H1 (cell line): ENCODE measurements at regions not wholly inside any gene's neighbourhood (a gene's known extent, or its start where the extent isn't known, plus 50 kb on each side); places are given as distances from the start of the nearest gene placed in this dataset.

Experiments used
- CTCF ChIA-PET: fragments of 300-600 bp; sonication (Branson Sonifier 250); formaldehyde crosslinking; loops from one replicate; lab custom pipeline; 2021; ENCODE audit not compliant: partially characterized antibody; lab: Charles Lee
- POLR2A ChIA-PET: fragments of 300-600 bp; sonication (Branson Sonifier 250); formaldehyde crosslinking; loops from one replicate; lab custom pipeline; 2021; ENCODE audit warnings: inconsistent platforms; ENCODE audit not compliant: partially characterized antibody; lab: Charles Lee
- DNase-seq, 2 experiments: peaks; one replicate each; pipeline versions ENCODE4 v3.0.0 to v3.0.0-alpha.2; 2010 to 2022; ENCODE audit warnings: low spot score in 2 of 2, low read depth in 1 of 2, mixed read lengths in 1 of 2
- FAIRE-seq: peaks from 2 replicates; lab custom pipeline; 2011; peaks lifted over from hg19 to GRCh38; lab: Jason Lieb, UNC
- H2AFZ ChIP-seq: 2 replicates; pipeline ENCODE4 v1.8.1; 2012; ENCODE audit warnings: low read length, inconsistent platforms
- H2AK5ac ChIP-seq: 2 replicates; pipeline ENCODE4 v1.6.1; 2013; ENCODE audit warnings: low read depth, low read length
- H2BK120ac ChIP-seq: replicated peaks from 2 replicates; pipeline ENCODE3; 2013; ENCODE audit warnings: low read depth, low read length, inconsistent platforms
- H2BK12ac ChIP-seq: 2 replicates; pipeline ENCODE4 v1.6.1; 2013; ENCODE audit warnings: low read depth, low read length
- H2BK15ac ChIP-seq: 2 replicates; pipeline ENCODE4 v1.6.1; 2013; ENCODE audit warnings: low read length
- H2BK20ac ChIP-seq: 2 replicates; pipeline ENCODE4 v1.6.1; 2013; ENCODE audit warnings: low read length
- H2BK5ac ChIP-seq: 2 replicates; pipeline ENCODE4 v1.6.1; 2013; ENCODE audit warnings: low read depth, low read length
- H3K14ac ChIP-seq: 2 replicates; pipeline ENCODE4 v1.6.1; 2013; ENCODE audit warnings: inconsistent platforms; ENCODE audit not compliant: insufficient read length
- H3K18ac ChIP-seq: 2 replicates; pipeline ENCODE4 v1.6.1; 2013; ENCODE audit warnings: low read length; ENCODE audit errors: extremely low read depth
- H3K23ac ChIP-seq: 2 replicates; pipeline ENCODE4 v1.6.1; 2013; ENCODE audit warnings: inconsistent platforms; ENCODE audit not compliant: insufficient read length
- H3K23me2 ChIP-seq: 2 replicates; pipeline ENCODE4 v1.6.1; 2013; ENCODE audit warnings: low read depth, low read length
- H3K27ac ChIP-seq: 2 replicates; pipeline ENCODE4 v1.6.1; 2011; ENCODE audit warnings: low read depth, low read length, inconsistent platforms
- H3K27me3 ChIP-seq, 4 experiments: replicated peaks in 1 of 4; 1 replicate in 1 of 4; 2 replicates in 3 of 4; pipeline versions ENCODE4 v1.6.1 to v1.8.1; 2011 to 2013; ENCODE audit warnings: low read length in 3 of 4, mild to moderate bottlenecking in 3 of 4, inconsistent platforms in 2 of 4, mixed read lengths in 2 of 4, moderate library complexity in 1 of 4; ENCODE audit not compliant: control insufficient read depth in 3 of 4, insufficient read depth in 3 of 4; ENCODE audit errors: extremely low read depth in 1 of 4
- H3K36me3 ChIP-seq, 4 experiments: 2 replicates each; pipeline versions ENCODE4 v1.6.1 to v1.8.1; 2011 to 2013; ENCODE audit warnings: mild to moderate bottlenecking in 4 of 4, low read length in 3 of 4, moderate library complexity in 2 of 4, control low read depth in 1 of 4, inconsistent platforms in 1 of 4; ENCODE audit not compliant: insufficient read depth in 4 of 4, control insufficient read depth in 2 of 4
- H3K4ac ChIP-seq: replicated peaks from 2 replicates; pipeline ENCODE3; 2013; ENCODE audit warnings: low read length, low read depth, mixed read lengths, inconsistent platforms; ENCODE audit not compliant: insufficient read length
- H3K4me1 ChIP-seq, 4 experiments: replicated peaks in 1 of 4; 1 replicate in 1 of 4; 2 replicates in 3 of 4; pipeline versions ENCODE4 v1.6.1 to v1.8.1; 2011 to 2013; ENCODE audit warnings: low read length in 3 of 4, inconsistent platforms in 2 of 4, mixed read lengths in 1 of 4; ENCODE audit not compliant: insufficient read depth in 4 of 4, control insufficient read depth in 3 of 4
- H3K4me2 ChIP-seq, 2 experiments: 2 replicates each; pipeline versions ENCODE4 v1.6.1 to v1.8.1; 2011 to 2013; ENCODE audit warnings: low read depth in 2 of 2, low read length in 2 of 2, control low read depth in 1 of 2, inconsistent platforms in 1 of 2, mild to moderate bottlenecking in 1 of 2; ENCODE audit not compliant: insufficient read depth in 1 of 2
- H3K4me3 ChIP-seq, 4 experiments: fragments of 200-600, 300-600 bp in 1 of 4; sonication (generic), shearing (Covaris generic), sonication (Bioruptor Twin) in 1 of 4; 2 replicates each; pipeline versions ENCODE4 v1.5.1 to v1.8.1; 2011 to 2016; ENCODE audit warnings: low read length in 4 of 4, low read depth in 3 of 4, control low read depth in 2 of 4, inconsistent platforms in 2 of 4, mild to moderate bottlenecking in 2 of 4, mixed read lengths in 1 of 4, moderate library complexity in 1 of 4; ENCODE audit not compliant: insufficient read depth in 2 of 4; ENCODE audit errors: extremely low read depth in 1 of 4
- H3K56ac ChIP-seq: replicated peaks from 2 replicates; pipeline ENCODE3; 2013; ENCODE audit warnings: low read depth, mild to moderate bottlenecking, mixed read lengths, low read length, inconsistent platforms; ENCODE audit not compliant: insufficient read length
- H3K79me1 ChIP-seq: 2 replicates; pipeline ENCODE4 v1.6.1; 2013; ENCODE audit warnings: low read depth, low read length, control low read depth
- H3K79me2 ChIP-seq, 2 experiments: 2 replicates each; pipeline versions ENCODE4 v1.6.1 to v1.8.1; 2012 to 2013; ENCODE audit warnings: low read length in 2 of 2, mild to moderate bottlenecking in 2 of 2, inconsistent platforms in 1 of 2; ENCODE audit not compliant: insufficient read depth in 2 of 2, control insufficient read depth in 1 of 2
- H3K9ac ChIP-seq, 4 experiments: replicated peaks in 1 of 4; 1 replicate in 1 of 4; 2 replicates in 3 of 4; pipeline versions ENCODE4 v1.6.1 to v1.8.1; 2011 to 2013; ENCODE audit warnings: low read depth in 3 of 4, low read length in 3 of 4, control low read depth in 2 of 4, mild to moderate bottlenecking in 2 of 4, moderate library complexity in 2 of 4, inconsistent platforms in 1 of 4; ENCODE audit errors: extremely low read depth in 1 of 4
- H3K9me3 ChIP-seq, 2 experiments: 2 replicates each; pipeline versions ENCODE4 v1.6.1 to v1.8.1; 2012 to 2013; ENCODE audit warnings: mild to moderate bottlenecking in 2 of 2, moderate library complexity in 2 of 2, control low read depth in 1 of 2, inconsistent platforms in 1 of 2, low read depth in 1 of 2, low read length in 1 of 2, mixed read lengths in 1 of 2; ENCODE audit not compliant: insufficient read depth in 2 of 2
- H4K20me1 ChIP-seq, 2 experiments: replicated peaks in 1 of 2; 2 replicates each; pipeline versions ENCODE3 to v1.8.1; 2011 to 2013; ENCODE audit warnings: inconsistent platforms in 2 of 2, low read length in 2 of 2, mild to moderate bottlenecking in 1 of 2; ENCODE audit not compliant: insufficient read depth in 2 of 2, control insufficient read depth in 1 of 2
- H4K5ac ChIP-seq: 2 replicates; pipeline ENCODE4 v1.6.1; 2013; ENCODE audit warnings: low read length, low read depth, mixed read lengths, inconsistent platforms; ENCODE audit not compliant: insufficient read length
- H4K8ac ChIP-seq: 2 replicates; pipeline ENCODE4 v1.8.0; 2013; ENCODE audit warnings: mild to moderate bottlenecking, moderate library complexity, low read length, inconsistent platforms; ENCODE audit not compliant: insufficient read depth; ENCODE audit errors: extremely low read depth
- H4K91ac ChIP-seq: replicated peaks from 2 replicates; pipeline ENCODE3; 2013; ENCODE audit warnings: low read length, mixed read lengths, inconsistent platforms; ENCODE audit not compliant: insufficient read length
- CTCF ChIP-seq, 3 experiments: IDR thresholded peaks; 1 replicate in 2 of 3; 2 replicates in 1 of 3; pipeline versions ENCODE4 v1.5.1 to v1.6.1; 2011; ENCODE audit warnings: low read length in 3 of 3, mild to moderate bottlenecking in 3 of 3, inconsistent platforms in 2 of 3, low read depth in 1 of 3, moderate library complexity in 1 of 3; ENCODE audit not compliant: insufficient read depth in 1 of 3; ENCODE audit errors: control extremely low read depth in 1 of 3
- POLR2AphosphoS5 ChIP-seq: IDR thresholded peaks from 2 replicates; pipeline ENCODE4 v1.6.1; 2011; ENCODE audit warnings: low read depth, low read length
- RAD21 ChIP-seq, 2 experiments: IDR thresholded peaks in 1 of 2; conservative IDR thresholded peaks in 1 of 2; 2 replicates each; pipeline ENCODE4 v1.6.1; 2011; ENCODE audit warnings: low read depth in 2 of 2, low read length in 2 of 2, improper control_type of control experiment in 1 of 2, inconsistent platforms in 1 of 2, mild to moderate bottlenecking in 1 of 2, moderate library complexity in 1 of 2
- SP4 ChIP-seq: IDR thresholded peaks from 2 replicates; pipeline ENCODE4 v1.6.1; 2012; ENCODE audit warnings: low read length, inconsistent platforms
- WGBS, 2 experiments: shearing (Covaris generic) in 1 of 2; methylation state at CpG; one replicate each; pipeline versions ENCODE4 v1.1.6 to v1.1.7; 2013 to 2015; ENCODE audit warnings: low lambda C conversion rate in 2 of 2, mixed read lengths in 2 of 2, inconsistent platforms in 1 of 2, low coverage in 1 of 2, missing lambda C conversion rate in 1 of 2; ENCODE audit not compliant: insufficient replicate concordance in 2 of 2, insufficient coverage in 1 of 2, insufficient read length in 1 of 2; ENCODE audit errors: extremely low coverage in 1 of 2, missing lambda C conversion rate in 1 of 2; 5-methylcytosine and 5-hydroxymethylcytosine counted together

GRCh38 chr1:58064166-58064565 lies 482.4 kb downstream of the OMA1 start:
- WGBS, 2 experiments, result 85% methylated on average over 8 of the region's 8 CpGs; no CpG with 5 or more reads in 1 of the 2 experiments
- Histone ChIP-seq H2BK20ac (no peak overlapping the region), H2BK5ac (no peak overlapping the region), H4K8ac (no peak overlapping the region), H4K91ac (no peak overlapping the region), H3K27ac (no peak overlapping the region), H2AK5ac (no peak overlapping the region), H3K23me2 (no peaks in the 10 kb centered on the region), H2BK120ac (no peak overlapping the region), H3K4ac (no peak overlapping the region), H2BK15ac (no peak overlapping the region), H4K20me1 (no peaks in the 10 kb centered on the region), H3K9me3 (no peaks in the 10 kb centered on the region), H2AFZ (no peak overlapping the region), H3K27me3 (no peaks in the 10 kb centered on the region), H3K18ac (no peak overlapping the region), H3K56ac (no peak overlapping the region), H3K9ac (no peak overlapping the region), H3K36me3 (no peaks in the 10 kb centered on the region), H3K4me1 (peaks cover 0 to 12% (median 4%) of the 10 kb centered on the region in 4 experiments; a peak in 3 of 7 replicates), H3K14ac (no peak overlapping the region), H2BK12ac (no peak overlapping the region), H3K79me1 (0 out of 2 replicates have a peak, but pooled peaks cover 2% of the 10 kb centered on the region), H3K79me2 (no peaks in the 10 kb centered on the region), H3K4me3 (no peak overlapping the region), H3K23ac (no peak overlapping the region), H3K4me2 (no peak overlapping the region), H4K5ac (no peak overlapping the region)
- ChIA-PET CTCF (interaction anchor here (0.6 to 2.5 kb wide), 5 partner anchors 27 to 99 kb away, joined by 3 to 6 read pairs (median 4); no protein-coding TSS in a partner anchor), POLR2A (no interaction called here)
- DNase-seq (no peak), FAIRE-seq (no peak)
- TF ChIP-seq POLR2AphosphoS5, result no peak
- no peak for TF ChIP-seq SP4
- peak; percentile 7 to 10; a peak in 1 of 4 replicates for TF ChIP-seq RAD21 (IDR thresholded peaks at IDR 0.05 in 1 of 2, conservative IDR thresholded peaks at IDR 0.05 in 1 of 2; ENCODE audit: low read depth in 2 of 2, low read length in 2 of 2)
- peak in 1 of 3 experiments; percentile 12; a peak in 1 of 4 replicates for TF ChIP-seq CTCF (IDR thresholded peaks at IDR 0.05; ENCODE audit: control extremely low read depth in 1 of 3, insufficient read depth in 1 of 3, low read depth in 1 of 3, low read length in 3 of 3)
